K562 (cell line): ENCODE measurements at regions not wholly inside any gene's neighbourhood (a gene's known extent, or its start where the extent isn't known, plus 50 kb on each side); places are given as distances from the start of the nearest gene placed in this dataset.

ENCODE experiments used
- ATAC-seq: fragments of 200-7000 bp; cut with Tn5 transposase; 3 replicates; pipeline ENCODE4 v1.9.1; 2020; ENCODE audit warnings: moderate library complexity
- BruUV-seq: library from RNA; stranded (reverse); fragments of 400-500 nt; replicated peaks from 2 replicates; lab custom pipeline; 2021; lab: Mats Ljungman, UMichigan
- CTCF ChIA-PET: fragments of 300-600 bp; formaldehyde crosslinking; extraction: SDS; loops from one replicate; lab custom pipeline; 2021; ENCODE audit warnings: low intra/inter-chr PET ratio; lab: Yijun Ruan, JAX
- POLR2A ChIA-PET: fragments of 300-600, 350-650 bp; sonication (Branson Sonifier 250); formaldehyde crosslinking; extraction: SDS; loops from one replicate; lab custom pipeline; 2021; ENCODE audit warnings: antibody characterized with exemption, inconsistent platforms; lab: Yijun Ruan, JAX
- DNase-seq, 4 experiments: peaks; one replicate each; pipeline versions ENCODE4 v3.0.0 to v3.0.0-alpha.2; 2011 to 2018; ENCODE audit warnings: low spot score in 3 of 4, mixed read lengths in 3 of 4; ENCODE audit errors: extremely low read depth in 1 of 4
- FAIRE-seq: peaks from 2 replicates; lab custom pipeline; 2011; peaks lifted over from hg19 to GRCh38; lab: Jason Lieb, UNC
- H2AFZ ChIP-seq: 2 replicates; pipeline ENCODE4 v1.6.0; 2011; ENCODE audit warnings: low read depth, low read length, control low read depth, inconsistent platforms
- H3K27ac ChIP-seq: fragments of 200-600 bp; 3 replicates; pipeline ENCODE4 v1.8.0; 2011; ENCODE audit warnings: low read depth, mild to moderate bottlenecking, control low read depth, inconsistent platforms, low read length, moderate library complexity, mixed read lengths; ENCODE audit errors: extremely low read depth
- H3K27me3 ChIP-seq, 2 experiments: fragments of 300-600 bp in 1 of 2; 2 replicates in 1 of 2; 3 replicates in 1 of 2; pipeline versions ENCODE4 v1.6.0 to v1.8.0; 2011; ENCODE audit warnings: inconsistent platforms in 2 of 2, low read length in 2 of 2, mild to moderate bottlenecking in 1 of 2, mixed read lengths in 1 of 2, moderate library complexity in 1 of 2; ENCODE audit not compliant: control insufficient read depth in 2 of 2, insufficient read depth in 2 of 2
- H3K36me3 ChIP-seq: fragments of 300-600 bp; 3 replicates; pipeline ENCODE4 v1.8.0; 2011; ENCODE audit warnings: mild to moderate bottlenecking, low read length, inconsistent platforms; ENCODE audit not compliant: control insufficient read depth, insufficient read depth
- H3K4me1 ChIP-seq, 2 experiments: fragments of 200-600 bp in 1 of 2; replicated peaks in 1 of 2; 2 replicates in 1 of 2; 3 replicates in 1 of 2; pipeline versions ENCODE4 v1.5.1 to v1.8.0; 2011; ENCODE audit warnings: inconsistent platforms in 2 of 2, low read length in 2 of 2, mild to moderate bottlenecking in 1 of 2, mixed read lengths in 1 of 2, moderate library complexity in 1 of 2; ENCODE audit not compliant: control insufficient read depth in 2 of 2, insufficient read depth in 2 of 2
- H3K4me2 ChIP-seq: 2 replicates; pipeline ENCODE4 v1.6.1; 2011; ENCODE audit warnings: low read length, control low read depth, inconsistent platforms, mixed read lengths; ENCODE audit not compliant: insufficient read depth
- H3K4me3 ChIP-seq: fragments of 200-600 bp; sonication (generic), shearing (Covaris generic); 2 replicates; pipeline ENCODE4 v1.5.1; 2016; ENCODE audit warnings: control low read depth, inconsistent platforms
- H3K79me2 ChIP-seq: fragments of 200-600 bp; 3 replicates; pipeline ENCODE4 v1.8.0; 2011; ENCODE audit warnings: low read length, inconsistent platforms; ENCODE audit not compliant: control insufficient read depth, insufficient read depth
- H3K9ac ChIP-seq, 2 experiments: 2 replicates each; pipeline versions ENCODE4 v1.6.0 to v1.6.1; 2011; ENCODE audit warnings: low read depth in 2 of 2, low read length in 2 of 2, control low read depth in 1 of 2, inconsistent platforms in 1 of 2, mild to moderate bottlenecking in 1 of 2, mixed read lengths in 1 of 2; ENCODE audit not compliant: insufficient read depth in 1 of 2
- H3K9me1 ChIP-seq: one replicate; pipeline ENCODE4 v1.6.0; 2011; ENCODE audit warnings: inconsistent platforms, mild to moderate bottlenecking, low read length, moderate library complexity; ENCODE audit not compliant: control insufficient read depth, insufficient read depth
- H3K9me3 ChIP-seq: replicated peaks from 2 replicates; pipeline ENCODE4 v1.5.1; 2011; ENCODE audit warnings: low read depth, low read length, inconsistent platforms; ENCODE audit not compliant: control insufficient read depth, insufficient read depth
- H4K20me1 ChIP-seq: replicated peaks from 2 replicates; pipeline ENCODE4 v1.6.1; 2011; ENCODE audit warnings: low read length, inconsistent platforms, mixed read lengths; ENCODE audit not compliant: control insufficient read depth, insufficient read depth
- ESRRA ChIP-seq: fragments of 450-650 bp; IDR thresholded peaks from 2 replicates; pipeline ENCODE4 v1.6.1; 2014; ENCODE audit warnings: low read depth, mild to moderate bottlenecking, moderate library complexity, borderline replicate concordance
- GABPB1 ChIP-seq: sonication (generic); formaldehyde crosslinking; IDR thresholded peaks from 2 replicates; pipeline ENCODE4 v1.8.0; 2022; ENCODE audit warnings: mild to moderate bottlenecking, missing genetic modification reagents
- MAFF ChIP-seq: IDR thresholded peaks from 2 replicates; pipeline ENCODE4 v1.6.1; 2012; ENCODE audit warnings: low read length, improper control_type of control experiment
- MAFG ChIP-seq: fragments of 450-650 bp; conservative IDR thresholded peaks from 2 replicates; pipeline ENCODE4 v1.6.1; 2016; ENCODE audit warnings: missing genetic modification characterization, missing compliant biosample characterization
- NFE2 ChIP-seq: IDR thresholded peaks from 2 replicates; pipeline ENCODE4 v1.6.1; 2014; ENCODE audit warnings: antibody characterized with exemption, low read depth
- NFE2L1 ChIP-seq: fragments of 450-650 bp; IDR thresholded peaks from 2 replicates; pipeline ENCODE4 v1.6.1; 2016; ENCODE audit warnings: missing genetic modification characterization, low read depth, mild to moderate bottlenecking, missing compliant biosample characterization, moderate library complexity, borderline replicate concordance
- POLR2AphosphoS5 ChIP-seq: IDR thresholded peaks from 2 replicates; pipeline ENCODE4 v1.6.1; 2011; ENCODE audit warnings: mild to moderate bottlenecking, low read depth, low read length, moderate library complexity; ENCODE audit not compliant: control insufficient read depth, insufficient read depth
- RBM34 ChIP-seq: fragments of 200-400 bp; formaldehyde crosslinking; IDR thresholded peaks from 2 replicates; pipeline ENCODE4 v1.6.1; 2018; ENCODE audit warnings: low read length, borderline replicate concordance; ENCODE audit not compliant: insufficient read depth
- ZNF239 ChIP-seq: fragments of 250-450 bp; sonication (Bioruptor Pico); IDR thresholded peaks from 2 replicates; pipeline ENCODE4 v1.4.0; 2020; ENCODE audit warnings: mild to moderate bottlenecking
- ZNF316 ChIP-seq: fragments of 450-650 bp; IDR thresholded peaks from 2 replicates; pipeline ENCODE4 v1.6.1; 2016
- ZNF384 ChIP-seq: IDR thresholded peaks from 2 replicates; pipeline ENCODE4 v1.6.1; 2012; ENCODE audit warnings: low read depth, low read length, improper control_type of control experiment
- WGBS: fragments of 100-300 bp; shearing (Covaris generic); methylation state at CpG from one replicate; pipeline ENCODE4 v1.1.6; 2016; ENCODE audit warnings: low coverage, mixed read lengths; ENCODE audit not compliant: insufficient coverage; ENCODE audit errors: missing lambda C conversion rate; 5-methylcytosine and 5-hydroxymethylcytosine counted together
- in situ Hi-C: fragments of 300-500 bp; cut with MboI; formaldehyde crosslinking; loops from 4 replicates; pipeline ENCODE4 v1.15.0; 2018; ENCODE audit warnings: inconsistent platforms, mixed read lengths
- intact Hi-C: fragments of 100-400 bp; cut with micrococcal nuclease; formaldehyde crosslinking; loops from 2 replicates; pipeline ENCODE4 v1.14.2; 2022

- intact Hi-C loops (no loop called here), in situ Hi-C loops (no loop called here)
- Histone ChIP-seq H3K27me3 (no peaks in the 10 kb centered on the region), H3K9me1 (no peaks in the 10 kb centered on the region), H3K4me1 (no peaks in the 10 kb centered on the region), H2AFZ (no peak overlapping the region), H3K79me2 (no peaks in the 10 kb centered on the region), H3K4me2 (no peak overlapping the region), H4K20me1 (no peaks in the 10 kb centered on the region), H3K9ac (no peak overlapping the region), H3K36me3 (no peaks in the 10 kb centered on the region), H3K4me3 (no peak overlapping the region), H3K27ac (no peak overlapping the region), H3K9me3 (no peaks in the 10 kb centered on the region)
- 0% methylated on average over 6 of the region's 6 CpGs for WGBS
- no peak for DNase-seq
- no peak for ATAC-seq
- TF ChIP-seq NFE2L1 (tag) (0 out of 2 replicates have a peak, but pooled peaks have one; percentile 23), ESRRA (peak; percentile 54; the same call in 1 of the 2 replicates), ZNF316 (peak; percentile 35; the same call in 1 of the 2 replicates), MAFG (tag) (peak; percentile 76), MAFF (peak; percentile 27; the same call in 1 of the 2 replicates), ZNF239 (CRISPR knock-in tag) (no peak), GABPB1 (CRISPR knock-in tag) (no peak), NFE2 (peak; percentile 31; the same call in 1 of the 2 replicates), POLR2AphosphoS5 (no peak), ZNF384 (no peak), RBM34 (no peak)
- no peak for FAIRE-seq
- ChIA-PET POLR2A (interaction anchor here (0.6 to 1.9 kb wide), 3 partner anchors 8 to 143 kb away, joined by 3 to 5 read pairs (median 3); no protein-coding TSS in a partner anchor), CTCF (no interaction called here)
- no TSS peak for BruUV-seq
Measured at GRCh38 chr1:55519937-55520683, 304.9 kb upstream of the USP24 start.
